Ovary (tissue), 7 donors: ENCODE measurements at regions not wholly inside any gene's neighbourhood (a gene's known extent, or its start where the extent isn't known, plus 50 kb on each side); places are given as distances from the start of the nearest gene placed in this dataset.

Source experiments
- DNase-seq, 5 donors: peaks; one replicate each; pipeline ENCODE4 v3.0.0-alpha.2; 2019 to 2020
- H3K27ac ChIP-seq, 2 donors: fragments of 200-600 bp; one replicate each; pipeline versions ENCODE4 v1.5.1 to v1.8.0; 2019 to 2022
- H3K27me3 ChIP-seq: fragments of 200-600 bp; one replicate; pipeline ENCODE4 v1.8.0; 2022
- H3K36me3 ChIP-seq: fragments of 200-600 bp; sonication (generic); one replicate; pipeline ENCODE4 v1.5.1; 2019
- H3K4me1 ChIP-seq: one replicate; pipeline ENCODE4 v1.8.1; 2013; ENCODE audit warnings: mild to moderate bottlenecking, moderate library complexity; ENCODE audit not compliant: insufficient read depth
- H3K4me3 ChIP-seq: fragments of 200-600 bp; sonication (generic); one replicate; pipeline ENCODE4 v1.5.1; 2017
- H3K9me3 ChIP-seq, 2 donors: fragments of 200-600 bp in 1 of 2; sonication (generic) in 1 of 2; one replicate each; pipeline versions ENCODE4 v1.5.1 to v1.8.1; 2013 to 2019; ENCODE audit warnings: mild to moderate bottlenecking in 1 of 2, moderate library complexity in 1 of 2
- CTCF ChIP-seq, 3 donors: fragments of 450-650 bp in 2 of 3; fragments of 200-600 bp in 1 of 3; IDR thresholded peaks; one replicate each; pipeline versions ENCODE4 v1.5.1 to v1.8.0; 2016 to 2022; ENCODE audit warnings: antibody characterized with exemption in 3 of 3, mild to moderate bottlenecking in 1 of 3
- EP300 ChIP-seq: sonication (generic); formaldehyde crosslinking; IDR thresholded peaks from one replicate; pipeline ENCODE4 v1.6.1; 2017; ENCODE audit warnings: antibody characterized with exemption
- POLR2A ChIP-seq: fragments of 450-650 bp; IDR thresholded peaks from one replicate; pipeline ENCODE4 v1.6.1; 2017; ENCODE audit warnings: antibody characterized with exemption, mild to moderate bottlenecking, moderate library complexity
- WGBS, 3 donors: extraction: QIAGEN DNeasy Blood & Tissue Kit in 1 of 3; methylation state at CpG; one replicate each; pipeline versions ENCODE4 v1.1.5 to v1.1.7; 2013 to 2017; 5-methylcytosine and 5-hydroxymethylcytosine counted together
- intact Hi-C, 4 donors: fragments of 100-400 bp; cut with DNase I; formaldehyde crosslinking; loops; one replicate each; pipeline versions ENCODE4 v1.11.0 to v1.15.1; 2022 to 2023
- donor health status: DM: no; HTN: no; CAD: no; lungs with moderate emphysema.
- donor health status: DM: no; HTN: no; CAD: no.
- donor health status: Bipolar disorder and iron deficiency.
- donor health status: DM: no; HTN: no; CAD: no.
- donor health status: DM: yes; HTN: yes; CAD: no.

- intact Hi-C loops = loop anchor here in 2 of 4 donors (5.0 to 10.0 kb wide), 2 partner anchors 483 to 645 kb away; no protein-coding TSS in a partner anchor
- WGBS, 3 donors = 48 to 62% (median 52%) methylated on average over 6 of the region's 6 CpGs
Observed at GRCh38 chr2:100207411-100207885, 65.1 kb upstream of the AFF3 start.

GRCh38 chr2:100206731-100207255 lies 64.4 kb upstream of the AFF3 start:
- intact Hi-C loops = loop anchor here in 2 of 4 donors (5.0 to 10.0 kb wide), 2 partner anchors 482 to 644 kb away; no protein-coding TSS in a partner anchor
- H3K9me3 ChIP-seq = no peaks in the 10 kb centered on the region
- no peaks in the 10 kb centered on the region for H3K36me3 ChIP-seq
- H3K4me1 ChIP-seq = peaks cover 2% of the 10 kb centered on the region
- no peak for DNase-seq
- no peak overlapping the region for H3K4me3 ChIP-seq
- 95 to 98% (median 97%) methylated on average over 3 of the region's 3 CpGs for WGBS, 3 donors
- H3K27ac ChIP-seq = no peak overlapping the region
- TF ChIP-seq EP300 (no peak), CTCF (IDR thresholded peaks at IDR 0.05) (no peak), POLR2A (no peak)
- H3K27me3 ChIP-seq = no peaks in the 10 kb centered on the region

More at GRCh38 chr2:100207411-100207885, 65.1 kb upstream of the AFF3 start:
- H3K36me3 ChIP-seq = no peaks in the 10 kb centered on the region
- H3K4me1 ChIP-seq = peaks cover 2% of the 10 kb centered on the region
- no peak overlapping the region for H3K27ac ChIP-seq
- H3K9me3 ChIP-seq = no peaks in the 10 kb centered on the region
- H3K4me3 ChIP-seq = no peak overlapping the region
- no peak for TF ChIP-seq POLR2A
- no peaks in the 10 kb centered on the region for H3K27me3 ChIP-seq
- DNase-seq = no peak

GRCh38 chr2:100205174-100205573 lies 62.8 kb upstream of the AFF3 start:
- Histone ChIP-seq H3K9me3 (no peaks in the 10 kb centered on the region), H3K27me3 (no peaks in the 10 kb centered on the region), H3K36me3 (no peaks in the 10 kb centered on the region), H3K27ac (no peak overlapping the region), H3K4me3 (no peak overlapping the region), H3K4me1 (peaks cover 2% of the 10 kb centered on the region)
- TF ChIP-seq POLR2A = no peak
- no peak for DNase-seq
- 85 to 91% (median 91%) methylated on average over 7 of the region's 7 CpGs for WGBS, 3 donors
- intact Hi-C loops = loop anchor here in 2 of 4 donors (5.0 to 10.0 kb wide), 2 partner anchors 480 to 643 kb away; no protein-coding TSS in a partner anchor

- Histone ChIP-seq H3K36me3 (no peaks in the 10 kb centered on the region), H3K9me3 (no peaks in the 10 kb centered on the region), H3K4me1 (peaks cover 6% of the 10 kb centered on the region), H3K27me3 (no peaks in the 10 kb centered on the region), H3K4me3 (no peak overlapping the region), H3K27ac (no peak overlapping the region)
- intact Hi-C loops = loop anchor here in 1 of 4 donors (10.0 kb wide), 1 partner anchor 478 kb away; no protein-coding TSS in a partner anchor
- no peak for TF ChIP-seq POLR2A
- TF ChIP-seq EP300 = no peak
- no peak for TF ChIP-seq CTCF (IDR thresholded peaks at IDR 0.05)
- no peak for DNase-seq
- 86 to 87% (median 87%) methylated on average over 6 of the region's 6 CpGs for WGBS, 3 donors
Observed at GRCh38 chr2:100202567-100202966, 60.2 kb upstream of the AFF3 start.

GRCh38 chr2:100200985-100201384 lies 58.6 kb upstream of the AFF3 start:
- no peaks in the 10 kb centered on the region for H3K27me3 ChIP-seq
- no peaks in the 10 kb centered on the region for H3K36me3 ChIP-seq
- no peak for TF ChIP-seq POLR2A
- TF ChIP-seq CTCF (IDR thresholded peaks at IDR 0.05) = no peak
- TF ChIP-seq EP300 = no peak
- H3K27ac ChIP-seq = no peak overlapping the region
- no peak overlapping the region for H3K4me3 ChIP-seq
- WGBS, 3 donors = 69 to 84% (median 72%) methylated on average over 4 of the region's 4 CpGs
- H3K9me3 ChIP-seq = no peaks in the 10 kb centered on the region
- H3K4me1 ChIP-seq = peaks cover 8% of the 10 kb centered on the region
- DNase-seq = no peak
- intact Hi-C loops = loop anchor here in 1 of 4 donors (10.0 kb wide), 1 partner anchor 476 kb away; no protein-coding TSS in a partner anchor
